IPS-15b (cell line): ENCODE measurements at regions not wholly inside any gene's neighbourhood (a gene's known extent, or its start where the extent isn't known, plus 50 kb on each side); places are given as distances from the start of the nearest gene placed in this dataset.

Source experiments
- H3K27me3 ChIP-seq: one replicate; pipeline ENCODE4 v1.6.1; 2013; ENCODE audit warnings: low read length; ENCODE audit not compliant: control insufficient read depth, insufficient read depth
- H3K36me3 ChIP-seq: one replicate; pipeline ENCODE4 v1.6.1; 2013; ENCODE audit warnings: low read length; ENCODE audit not compliant: control insufficient read depth, insufficient read depth
- H3K4me1 ChIP-seq: one replicate; pipeline ENCODE4 v1.6.1; 2013; ENCODE audit warnings: mild to moderate bottlenecking, low read length; ENCODE audit not compliant: control insufficient read depth, insufficient read depth
- H3K4me3 ChIP-seq: one replicate; pipeline ENCODE4 v1.5.1; 2013; ENCODE audit warnings: low read depth, low read length
- H3K9ac ChIP-seq: one replicate; pipeline ENCODE4 v1.6.1; 2013; ENCODE audit warnings: low read depth, mild to moderate bottlenecking, low read length
- H3K9me3 ChIP-seq: one replicate; pipeline ENCODE4 v1.6.1; 2013; ENCODE audit warnings: mild to moderate bottlenecking, low read length; ENCODE audit not compliant: control insufficient read depth, insufficient read depth

- H3K4me3 ChIP-seq: no peak overlapping the region
- no peak overlapping the region for H3K9ac ChIP-seq
Measured at GRCh38 chr6:56862415-56863175, 92.3 kb upstream of the BEND6 start.

GRCh38 chr6:56860475-56860874 lies 94.4 kb upstream of the BEND6 start:
- H3K27me3 ChIP-seq: no peaks in the 10 kb centered on the region
- peaks cover 3% of the 10 kb centered on the region for H3K4me1 ChIP-seq
- H3K9ac ChIP-seq: no peak overlapping the region
- no peaks in the 10 kb centered on the region for H3K36me3 ChIP-seq
- no peaks in the 10 kb centered on the region for H3K9me3 ChIP-seq
- H3K4me3 ChIP-seq: no peak overlapping the region

More at GRCh38 chr6:56862415-56863175, 92.3 kb upstream of the BEND6 start:
- Histone ChIP-seq H3K27me3 (no peaks in the 10 kb centered on the region), H3K4me1 (peaks cover 10% of the 10 kb centered on the region), H3K36me3 (no peaks in the 10 kb centered on the region), H3K9me3 (no peaks in the 10 kb centered on the region)

GRCh38 chr6:56856036-56856580 lies 98.8 kb upstream of the BEND6 start:
- Histone ChIP-seq H3K9ac (no peak overlapping the region), H3K27me3 (peaks cover 2% of the 10 kb centered on the region), H3K4me1 (peaks cover 13% of the 10 kb centered on the region), H3K36me3 (no peaks in the 10 kb centered on the region), H3K4me3 (no peak overlapping the region), H3K9me3 (no peaks in the 10 kb centered on the region)

- Histone ChIP-seq H3K9me3 (no peaks in the 10 kb centered on the region), H3K4me3 (no peak overlapping the region), H3K36me3 (no peaks in the 10 kb centered on the region), H3K9ac (no peak overlapping the region), H3K27me3 (peaks cover 2% of the 10 kb centered on the region), H3K4me1 (peaks cover 23% of the 10 kb centered on the region)
Measured at GRCh38 chr6:56854086-56854485, 100.8 kb upstream of the BEND6 start.

GRCh38 chr6:56853541-56853940 lies 101.4 kb upstream of the BEND6 start:
- Histone ChIP-seq H3K4me1 (peaks cover 23% of the 10 kb centered on the region), H3K36me3 (no peaks in the 10 kb centered on the region), H3K4me3 (no peak overlapping the region), H3K9me3 (no peaks in the 10 kb centered on the region), H3K9ac (no peak overlapping the region), H3K27me3 (peaks cover 2% of the 10 kb centered on the region)

GRCh38 chr6:56852260-56853010 lies 102.5 kb upstream of the BEND6 start:
- peak overlapping the region; percentile 69 for H3K4me3 ChIP-seq
- no peaks in the 10 kb centered on the region for H3K36me3 ChIP-seq
- peaks cover 23% of the 10 kb centered on the region for H3K4me1 ChIP-seq
- H3K27me3 ChIP-seq: peaks cover 2% of the 10 kb centered on the region
- no peak overlapping the region for H3K9ac ChIP-seq
- H3K9me3 ChIP-seq: no peaks in the 10 kb centered on the region

- Histone ChIP-seq H3K36me3 (no peaks in the 10 kb centered on the region), H3K9me3 (no peaks in the 10 kb centered on the region), H3K4me3 (peak overlapping the region; percentile 69), H3K9ac (no peak overlapping the region), H3K4me1 (peaks cover 25% of the 10 kb centered on the region), H3K27me3 (peaks cover 2% of the 10 kb centered on the region)
Measured at GRCh38 chr6:56851541-56852259, 103.2 kb upstream of the BEND6 start.

- peak overlapping the region; percentile 69 for H3K4me3 ChIP-seq
Measured at GRCh38 chr6:56851074-56851473, 103.8 kb upstream of the BEND6 start.

GRCh38 chr6:56850626-56851025 lies 104.3 kb upstream of the BEND6 start:
- Histone ChIP-seq H3K4me3 (peak overlapping the region; percentile 69), H3K9me3 (no peaks in the 10 kb centered on the region), H3K36me3 (no peaks in the 10 kb centered on the region), H3K4me1 (peaks cover 25% of the 10 kb centered on the region), H3K27me3 (peaks cover 2% of the 10 kb centered on the region), H3K9ac (no peak overlapping the region)

More at GRCh38 chr6:56851074-56851473, 103.8 kb upstream of the BEND6 start:
- peaks cover 2% of the 10 kb centered on the region for H3K27me3 ChIP-seq
- no peak overlapping the region for H3K9ac ChIP-seq
- H3K4me1 ChIP-seq: peaks cover 25% of the 10 kb centered on the region
- no peaks in the 10 kb centered on the region for H3K9me3 ChIP-seq
- no peaks in the 10 kb centered on the region for H3K36me3 ChIP-seq

- Histone ChIP-seq H3K9me3 (no peaks in the 10 kb centered on the region), H3K36me3 (no peaks in the 10 kb centered on the region), H3K4me1 (peaks cover 26% of the 10 kb centered on the region), H3K9ac (no peak overlapping the region), H3K27me3 (peaks cover 2% of the 10 kb centered on the region), H3K4me3 (peak overlapping the region; percentile 18)
Measured at GRCh38 chr6:56849896-56850295, 105.0 kb upstream of the BEND6 start.

GRCh38 chr6:56848105-56848504 lies 106.8 kb upstream of the BEND6 start:
- peaks cover 26% of the 10 kb centered on the region for H3K4me1 ChIP-seq
- no peaks in the 10 kb centered on the region for H3K9me3 ChIP-seq
- no peak overlapping the region for H3K9ac ChIP-seq
- no peaks in the 10 kb centered on the region for H3K36me3 ChIP-seq
- H3K4me3 ChIP-seq: no peak overlapping the region
- no peaks in the 10 kb centered on the region for H3K27me3 ChIP-seq
